Myocyte (in vitro differentiated cells): ENCODE measurements at regions not wholly inside any gene's neighbourhood (a gene's known extent, or its start where the extent isn't known, plus 50 kb on each side); places are given as distances from the start of the nearest gene placed in this dataset.
A peak's percentile ranks its signal among the peaks of the same experiment; 100 is the strongest.
"Not testable (repeated sequence)": the region's sequence is repeated elsewhere in the genome, so short reads cannot be mapped to it uniquely, and the experiment has no call there.

Source experiments
- DNase-seq: peaks from one replicate; pipeline ENCODE4 v3.0.0-alpha.2; 2012; ENCODE audit warnings: low read depth

- DNase-seq: no peak
These were observed 391.0 kb downstream of the GPAT3 start for GRCh38 chr4:83926950-83927349.

GRCh38 chr4:83923341-83923740 is 387.4 kb downstream of the GPAT3 start:
- DNase-seq: no peak

- no peak for DNase-seq
These were observed 386.5 kb downstream of the GPAT3 start for GRCh38 chr4:83922402-83922801.

GRCh38 chr4:83921124-83921523 is 385.2 kb downstream of the GPAT3 start:
- DNase-seq: no peak

GRCh38 chr4:83920375-83920774 is 384.5 kb downstream of the GPAT3 start:
- DNase-seq: no peak

- no peak for DNase-seq
These were observed 381.7 kb downstream of the GPAT3 start for GRCh38 chr4:83917572-83917971.

GRCh38 chr4:83910693-83911092 is 374.8 kb downstream of the GPAT3 start:
- peak; percentile 49 for DNase-seq

- DNase-seq: peak; percentile 30
These were observed 370.7 kb downstream of the GPAT3 start for GRCh38 chr4:83906561-83906960.

GRCh38 chr4:83905952-83906351 is 370.0 kb downstream of the GPAT3 start:
- DNase-seq: peak; percentile 34

GRCh38 chr4:83903740-83904139 is 367.8 kb downstream of the GPAT3 start:
- DNase-seq: not testable (repeated sequence)

GRCh38 chr4:83894831-83895230 is 358.9 kb downstream of the GPAT3 start:
- peak; percentile 48 for DNase-seq

- no peak for DNase-seq
These were observed 354.9 kb downstream of the GPAT3 start for GRCh38 chr4:83890816-83891215.

- DNase-seq: no peak
These were observed 354.3 kb downstream of the GPAT3 start for GRCh38 chr4:83890231-83890630.

- DNase-seq: no peak
These were observed 353.9 kb downstream of the GPAT3 start for GRCh38 chr4:83889802-83890201.

- DNase-seq: no peak
These were observed 349.6 kb downstream of the GPAT3 start for GRCh38 chr4:83885256-83886182.

- peak; percentile 68 for DNase-seq
These were observed 340.1 kb downstream of the GPAT3 start for GRCh38 chr4:83876047-83876446.

GRCh38 chr4:83875437-83875836 is 339.5 kb downstream of the GPAT3 start:
- no peak for DNase-seq

GRCh38 chr4:83873996-83874395 is 338.1 kb downstream of the GPAT3 start:
- DNase-seq: no peak

- no peak for DNase-seq
These were observed 334.5 kb downstream of the GPAT3 start for GRCh38 chr4:83870328-83870950.

- no peak for DNase-seq
These were observed 331.1 kb downstream of the GPAT3 start for GRCh38 chr4:83866834-83867621.

- no peak for DNase-seq
These were observed 329.7 kb downstream of the GPAT3 start for GRCh38 chr4:83865417-83866150.
